Kidney (tissue), 13 donors: ENCODE measurements at regions not wholly inside any gene's neighbourhood (a gene's known extent, or its start where the extent isn't known, plus 50 kb on each side); places are given as distances from the start of the nearest gene placed in this dataset.

Experiments used
- DNase-seq, 5 donors: peaks; one replicate each; pipeline ENCODE4 v3.0.0-alpha.2; 2013 to 2020
- FAIRE-seq: peaks from 2 replicates; lab custom pipeline; 2012; peaks lifted over from hg19 to GRCh38; lab: Jason Lieb, UNC
- H3K27ac ChIP-seq, 2 donors: one replicate each; pipeline ENCODE4 v1.7.0; 2013; ENCODE audit warnings: low read depth in 2 of 2, low read length in 2 of 2, inconsistent platforms in 1 of 2
- H3K27me3 ChIP-seq: one replicate; pipeline ENCODE4 v1.7.1; 2013; ENCODE audit warnings: low read length, inconsistent platforms; ENCODE audit not compliant: control insufficient read depth, insufficient read depth
- H3K36me3 ChIP-seq, 3 donors: one replicate each; pipeline versions ENCODE4 v1.7.0 to v1.7.1; 2013; ENCODE audit warnings: low read length in 3 of 3, control low read depth in 1 of 3, inconsistent platforms in 1 of 3; ENCODE audit not compliant: insufficient read depth in 3 of 3, control insufficient read depth in 2 of 3
- H3K4me1 ChIP-seq, 3 donors: one replicate each; pipeline versions ENCODE4 v1.7.0 to v1.7.1; 2013; ENCODE audit warnings: low read length in 3 of 3, inconsistent platforms in 1 of 3, low read depth in 1 of 3; ENCODE audit not compliant: control insufficient read depth in 2 of 3, insufficient read depth in 2 of 3
- H3K4me3 ChIP-seq, 3 donors: one replicate each; pipeline versions ENCODE4 v1.7.0 to v1.8.1; 2013; ENCODE audit warnings: low read length in 3 of 3, control low read depth in 1 of 3, inconsistent platforms in 1 of 3
- H3K9ac ChIP-seq, 3 donors: one replicate each; pipeline versions ENCODE4 v1.7.0 to v1.7.1; 2013; ENCODE audit warnings: low read length in 3 of 3, control low read depth in 1 of 3, inconsistent platforms in 1 of 3
- H3K9me3 ChIP-seq, 3 donors: one replicate each; pipeline versions ENCODE4 v1.7.0 to v1.7.1; 2013; ENCODE audit warnings: low read length in 3 of 3, control low read depth in 1 of 3, inconsistent platforms in 1 of 3; ENCODE audit not compliant: control insufficient read depth in 2 of 3, insufficient read depth in 1 of 3
- CTCF ChIP-seq: IDR thresholded peaks from 3 replicates; pipeline ENCODE4 v1.5.1; 2012; ENCODE audit warnings: mild to moderate bottlenecking, moderate library complexity, borderline replicate concordance; ENCODE audit not compliant: insufficient read depth; ENCODE audit errors: extremely low read depth
- intact Hi-C: fragments of 100-400 bp; cut with DNase I; formaldehyde crosslinking; loops from one replicate; pipeline ENCODE4 v1.11.1; 2022
- donor health status: control.
- donor health status: control.
- donor health status: control.
- donor health status: control.
- donor health status: control.
- donor health status: DM: yes; HTN: yes; CAD: no.
- donor health status: Normal renal cell carcinoma (clear cell type).

- Histone ChIP-seq H3K9me3 (no peaks in the 10 kb centered on the region), H3K4me3 (no peak overlapping the region), H3K27me3 (no peaks in the 10 kb centered on the region), H3K9ac (no peak overlapping the region), H3K4me1 (no peaks in the 10 kb centered on the region), H3K27ac (no peak overlapping the region), H3K36me3 (no peaks in the 10 kb centered on the region)
- FAIRE-seq (no peak), DNase-seq (no peak)
- intact Hi-C loops = no loop called here
- TF ChIP-seq CTCF = no peak
These were observed 264.3 kb downstream of the NOL4 start for GRCh38 chr18:33960417-33960816.

GRCh38 chr18:33959609-33960008, 265.1 kb downstream of the NOL4 start:
- intact Hi-C loops = no loop called here
- TF ChIP-seq CTCF = no peak
- Histone ChIP-seq H3K4me3 (no peak overlapping the region), H3K36me3 (no peaks in the 10 kb centered on the region), H3K9ac (no peak overlapping the region), H3K9me3 (no peaks in the 10 kb centered on the region), H3K27me3 (no peaks in the 10 kb centered on the region), H3K4me1 (no peaks in the 10 kb centered on the region), H3K27ac (no peak overlapping the region)
- FAIRE-seq (no peak), DNase-seq (no peak)

GRCh38 chr18:33957707-33958106, 267.0 kb downstream of the NOL4 start:
- TF ChIP-seq CTCF = no peak
- Histone ChIP-seq H3K36me3 (no peaks in the 10 kb centered on the region), H3K27ac (no peak overlapping the region), H3K27me3 (no peaks in the 10 kb centered on the region), H3K4me3 (no peak overlapping the region), H3K9me3 (no peaks in the 10 kb centered on the region), H3K4me1 (no peaks in the 10 kb centered on the region), H3K9ac (no peak overlapping the region)
- FAIRE-seq (no peak), DNase-seq (no peak)
- intact Hi-C loops = no loop called here

- DNase-seq = no peak
- Histone ChIP-seq H3K9ac (no peak overlapping the region), H3K9me3 (no peaks in the 10 kb centered on the region), H3K4me1 (no peaks in the 10 kb centered on the region), H3K27me3 (no peaks in the 10 kb centered on the region), H3K4me3 (no peak overlapping the region), H3K36me3 (no peaks in the 10 kb centered on the region), H3K27ac (no peak overlapping the region)
- no peak for FAIRE-seq
- intact Hi-C loops = no loop called here
- no peak for TF ChIP-seq CTCF
These were observed 273.7 kb downstream of the NOL4 start for GRCh38 chr18:33951031-33951430.
